ENCODE measurements at regions not wholly inside any gene's neighbourhood (a gene's known extent, or its start where the extent isn't known, plus 50 kb on each side); places are given as distances from the start of the nearest gene placed in this dataset.

- no peak for DNase-seq (ENCODE audit: low spot score)
Measured at GRCh38 chr14:105783707-105784106, 257.3 kb downstream of the TMEM121 start.

GRCh38 chr14:105793836-105794235, 267.5 kb downstream of the TMEM121 start:
- no peak for DNase-seq (ENCODE audit: low spot score)

GRCh38 chr14:105797546-105797945, 271.2 kb downstream of the TMEM121 start:
- DNase-seq (ENCODE audit: low spot score) = no peak

- DNase-seq (ENCODE audit: low spot score) = no peak
Measured at GRCh38 chr14:105805701-105806100, 279.3 kb downstream of the TMEM121 start.

GRCh38 chr14:105806568-105806967, 280.2 kb downstream of the TMEM121 start:
- no peak for DNase-seq (ENCODE audit: low spot score)

- no peak for DNase-seq (ENCODE audit: low spot score)
Measured at GRCh38 chr14:105817971-105818711, 291.8 kb downstream of the TMEM121 start.

GRCh38 chr14:105818712-105819005, 292.3 kb downstream of the TMEM121 start:
- no peak for DNase-seq (ENCODE audit: low spot score)

- DNase-seq (ENCODE audit: low spot score) = no peak
Measured at GRCh38 chr14:105830171-105830570, 303.8 kb downstream of the TMEM121 start.

GRCh38 chr14:105836160-105836559, 309.8 kb downstream of the TMEM121 start:
- DNase-seq (ENCODE audit: low spot score) = peak; percentile 1

- DNase-seq (ENCODE audit: low spot score) = no peak
Measured at GRCh38 chr14:105836730-105837129, 310.3 kb downstream of the TMEM121 start.

- no peak for DNase-seq (ENCODE audit: low spot score)
Measured at GRCh38 chr14:105837349-105838063, 311.1 kb downstream of the TMEM121 start.

GRCh38 chr14:105838107-105838506, 311.7 kb downstream of the TMEM121 start:
- no peak for DNase-seq (ENCODE audit: low spot score)

- DNase-seq (ENCODE audit: low spot score) = no peak
Measured at GRCh38 chr14:105838591-105839424, 312.4 kb downstream of the TMEM121 start.

- DNase-seq (ENCODE audit: low spot score) = peak; percentile 4
Measured at GRCh38 chr14:105839425-105840265, 313.3 kb downstream of the TMEM121 start.

GRCh38 chr14:105840266-105841021, 314.1 kb downstream of the TMEM121 start:
- DNase-seq (ENCODE audit: low spot score) = peak; percentile 6

- peak; percentile 2 for DNase-seq (ENCODE audit: low spot score)
Measured at GRCh38 chr14:105841022-105842009, 314.9 kb downstream of the TMEM121 start.

GRCh38 chr14:105842105-105842504, 315.7 kb downstream of the TMEM121 start:
- DNase-seq (ENCODE audit: low spot score) = no peak

GRCh38 chr14:105843444-105844046, 317.2 kb downstream of the TMEM121 start:
- peak; percentile 7 for DNase-seq (ENCODE audit: low spot score)

- DNase-seq (ENCODE audit: low spot score) = peak; percentile 6
Measured at GRCh38 chr14:105844047-105844630, 317.8 kb downstream of the TMEM121 start.

Data from AG20443 (cell line).